ENCODE measurements at regions not wholly inside any gene's neighbourhood (a gene's known extent, or its start where the extent isn't known, plus 50 kb on each side); places are given as distances from the start of the nearest gene placed in this dataset.

- DNase-seq (ENCODE audit: low read depth): no peak
- H3K4me3 ChIP-seq (ENCODE audit: control insufficient read depth, low read depth, low read length): no peak overlapping the region
Measured at GRCh38 chr13:73616861-73617260, 517.3 kb downstream of the KLF12 start.

GRCh38 chr13:73610799-73611592 is 523.2 kb downstream of the KLF12 start:
- H3K4me3 ChIP-seq (ENCODE audit: control insufficient read depth, low read depth, low read length): no peak overlapping the region
- no peak for DNase-seq (ENCODE audit: low read depth)
- TF ChIP-seq CTCF (IDR thresholded peaks at IDR 0.05; ENCODE audit: control insufficient read depth, insufficient read depth, low read depth, low read length, missing control alignments): no peak

More at GRCh38 chr13:73616861-73617260, 517.3 kb downstream of the KLF12 start:
- no peak for TF ChIP-seq CTCF (IDR thresholded peaks at IDR 0.05; ENCODE audit: control insufficient read depth, insufficient read depth, low read depth, low read length, missing control alignments)

- no peak for TF ChIP-seq CTCF (IDR thresholded peaks at IDR 0.05; ENCODE audit: control insufficient read depth, insufficient read depth, low read depth, low read length, missing control alignments)
- H3K4me3 ChIP-seq (ENCODE audit: control insufficient read depth, low read depth, low read length): no peak overlapping the region
- no peak for DNase-seq (ENCODE audit: low read depth)
Measured at GRCh38 chr13:73608711-73609485, 525.3 kb downstream of the KLF12 start.

- no peak overlapping the region for H3K4me3 ChIP-seq (ENCODE audit: control insufficient read depth, low read depth, low read length)
- no peak for DNase-seq (ENCODE audit: low read depth)
- no peak for TF ChIP-seq CTCF (IDR thresholded peaks at IDR 0.05; ENCODE audit: control insufficient read depth, insufficient read depth, low read depth, low read length, missing control alignments)
Measured at GRCh38 chr13:73608157-73608516, 526.1 kb downstream of the KLF12 start.

- no peak for DNase-seq (ENCODE audit: low read depth)
- H3K4me3 ChIP-seq (ENCODE audit: control insufficient read depth, low read depth, low read length): no peak overlapping the region
- no peak for TF ChIP-seq CTCF (IDR thresholded peaks at IDR 0.05; ENCODE audit: control insufficient read depth, insufficient read depth, low read depth, low read length, missing control alignments)
Measured at GRCh38 chr13:73607489-73608156, 526.6 kb downstream of the KLF12 start.

GRCh38 chr13:73603646-73604045 is 530.6 kb downstream of the KLF12 start:
- H3K4me3 ChIP-seq (ENCODE audit: control insufficient read depth, low read depth, low read length): no peak overlapping the region
- no peak for TF ChIP-seq CTCF (IDR thresholded peaks at IDR 0.05; ENCODE audit: control insufficient read depth, insufficient read depth, low read depth, low read length, missing control alignments)
- no peak for DNase-seq (ENCODE audit: low read depth)
